GM12878 (cell line): ENCODE measurements at regions not wholly inside any gene's neighbourhood (a gene's known extent, or its start where the extent isn't known, plus 50 kb on each side); places are given as distances from the start of the nearest gene placed in this dataset.
"Not testable (repeated sequence)": the region's sequence is repeated elsewhere in the genome, so short reads cannot be mapped to it uniquely, and the experiment has no call there.

ENCODE experiments used
- ATAC-seq: fragments of 200-7000 bp; cut with Tn5 transposase; 3 replicates; pipeline ENCODE4 v1.9.1; 2020; ENCODE audit warnings: mild to moderate bottlenecking, moderate library complexity
- BruUV-seq: library from RNA; stranded (reverse); fragments of 400-500 nt; replicated peaks from 2 replicates; lab custom pipeline; 2021; lab: Mats Ljungman, UMichigan
- CTCF ChIA-PET: fragments of 300-600 bp; sonication (Branson Sonifier 250); formaldehyde crosslinking; extraction: SDS; loops from one replicate; lab custom pipeline; 2021; ENCODE audit warnings: inconsistent platforms; lab: Yijun Ruan, JAX
- POLR2A ChIA-PET: fragments of 350-600 bp; formaldehyde crosslinking; extraction: SDS; loops from one replicate; lab custom pipeline; 2021; ENCODE audit warnings: inconsistent platforms; lab: Charles Lee
- RAD21 ChIA-PET: fragments of 300-600 bp; sonication (Branson Sonifier 250); formaldehyde crosslinking; loops from one replicate; lab custom pipeline; 2023; ENCODE audit warnings: antibody characterized with exemption; ENCODE audit not compliant: unreplicated experiment; lab: Charles Lee
- SMC1A ChIA-PET: fragments of 300-600 bp; sonication (Branson Sonifier 250); formaldehyde crosslinking; loops from one replicate; lab custom pipeline; 2023; ENCODE audit not compliant: unreplicated experiment, uncharacterized antibody; lab: Charles Lee
- DNase-seq: peaks from one replicate; pipeline ENCODE4 v3.0.0-alpha.2; 2011; ENCODE audit warnings: low read depth, low spot score
- FAIRE-seq: peaks from 3 replicates; lab custom pipeline; 2011; peaks lifted over from hg19 to GRCh38; lab: Jason Lieb, UNC
- H2AFZ ChIP-seq: 2 replicates; pipeline ENCODE4 v1.6.0; 2011; ENCODE audit warnings: low read depth, low read length, control low read depth; ENCODE audit not compliant: control insufficient read depth
- H3K27ac ChIP-seq: 2 replicates; pipeline ENCODE4 v1.5.1; 2011; ENCODE audit warnings: control low read depth; ENCODE audit not compliant: control insufficient read depth, insufficient read depth
- H3K27me3 ChIP-seq, 2 experiments: replicated peaks in 1 of 2; 2 replicates each; pipeline versions ENCODE4 v1.6.0 to v1.6.1; 2011; ENCODE audit warnings: low read length in 1 of 2; ENCODE audit not compliant: control insufficient read depth in 2 of 2, insufficient read depth in 2 of 2
- H3K36me3 ChIP-seq, 2 experiments: 2 replicates each; pipeline ENCODE4 v1.5.1; 2011; ENCODE audit warnings: low read length in 1 of 2; ENCODE audit not compliant: control insufficient read depth in 2 of 2, insufficient read depth in 2 of 2
- H3K4me1 ChIP-seq: 2 replicates; pipeline ENCODE4 v1.6.1; 2011; ENCODE audit warnings: mild to moderate bottlenecking, low read length, moderate library complexity, mixed read lengths; ENCODE audit not compliant: control insufficient read depth, insufficient read depth
- H3K4me2 ChIP-seq: 2 replicates; pipeline ENCODE4 v1.6.0; 2011; ENCODE audit warnings: control low read depth; ENCODE audit not compliant: control insufficient read depth, insufficient read depth
- H3K4me3 ChIP-seq: fragments of 200-600 bp; sonication (generic); 2 replicates; pipeline ENCODE4 v1.5.1; 2016
- H3K79me2 ChIP-seq: 2 replicates; pipeline ENCODE4 v1.6.0; 2011; ENCODE audit warnings: low read length; ENCODE audit not compliant: control insufficient read depth, insufficient read depth
- H3K9ac ChIP-seq: 2 replicates; pipeline ENCODE4 v1.8.0; 2011; ENCODE audit warnings: low read length, control low read depth, mixed read lengths; ENCODE audit not compliant: control insufficient read depth, insufficient read depth
- H3K9me3 ChIP-seq: replicated peaks from 3 replicates; pipeline ENCODE4 v1.5.1; 2011; ENCODE audit warnings: mild to moderate bottlenecking, low read length; ENCODE audit not compliant: control insufficient read depth, insufficient read depth
- H4K20me1 ChIP-seq: 2 replicates; pipeline ENCODE4 v1.6.0; 2011; ENCODE audit not compliant: control insufficient read depth, insufficient read depth
- HDGF ChIP-seq: fragments of 450-650 bp; IDR thresholded peaks from 2 replicates; pipeline ENCODE4 v1.6.1; 2016; ENCODE audit warnings: antibody characterized with exemption
- KLF5 ChIP-seq: fragments of 450-650 bp; IDR thresholded peaks from 2 replicates; pipeline ENCODE4 v1.6.1; 2014; ENCODE audit warnings: mild to moderate bottlenecking; ENCODE audit not compliant: partially characterized antibody
- WGBS: methylation state at CpG from one replicate; pipeline ENCODE4 v1.1.6; 2016; ENCODE audit warnings: low lambda C conversion rate; ENCODE audit not compliant: insufficient replicate concordance, insufficient coverage; ENCODE audit errors: missing lambda C conversion rate; 5-methylcytosine and 5-hydroxymethylcytosine counted together
- in situ Hi-C: fragments of 300-500 bp; cut with MboI; formaldehyde crosslinking; loops from 9 replicates; pipeline ENCODE4 v1.14.3; 2018; ENCODE audit warnings: mixed read lengths
- intact Hi-C: fragments of 100-400 bp; cut with micrococcal nuclease; formaldehyde crosslinking; loops from one replicate; pipeline ENCODE4 v1.14.2; 2022; ENCODE audit not compliant: unreplicated experiment
- TF ChIP-seq, protein P1 (sequence below): fragments of 450-650 bp; IDR thresholded peaks from 2 replicates; pipeline ENCODE4 v1.6.1; 2018; ENCODE audit warnings: borderline replicate concordance, mild to moderate bottlenecking; ENCODE audit not compliant: partially characterized antibody

- ChIA-PET CTCF (no interaction called here), RAD21 (no interaction called here), POLR2A (interaction anchor here (0.7 kb wide), 1 partner anchor 33 kb away, joined by 6 read pairs; no protein-coding TSS in a partner anchor), SMC1A (no interaction called here)
- Histone ChIP-seq H3K4me3 (no peak overlapping the region), H3K9me3 (no peaks in the 10 kb centered on the region), H3K36me3 (no peaks in the 10 kb centered on the region), H4K20me1 (no peaks in the 10 kb centered on the region), H3K4me1 (no peaks in the 10 kb centered on the region), H3K27ac (no peak overlapping the region), H3K27me3 (no peaks in the 10 kb centered on the region), H2AFZ (no peak overlapping the region), H3K4me2 (no peak overlapping the region), H3K9ac (no peak overlapping the region), H3K79me2 (no peaks in the 10 kb centered on the region)
- no peak for FAIRE-seq
- DNase-seq, result no peak
- in situ Hi-C loops (no loop called here), intact Hi-C loops (no loop called here)
- BruUV-seq, result no TSS peak
- ATAC-seq, result no peak
- TF ChIP-seq, protein P1, sequence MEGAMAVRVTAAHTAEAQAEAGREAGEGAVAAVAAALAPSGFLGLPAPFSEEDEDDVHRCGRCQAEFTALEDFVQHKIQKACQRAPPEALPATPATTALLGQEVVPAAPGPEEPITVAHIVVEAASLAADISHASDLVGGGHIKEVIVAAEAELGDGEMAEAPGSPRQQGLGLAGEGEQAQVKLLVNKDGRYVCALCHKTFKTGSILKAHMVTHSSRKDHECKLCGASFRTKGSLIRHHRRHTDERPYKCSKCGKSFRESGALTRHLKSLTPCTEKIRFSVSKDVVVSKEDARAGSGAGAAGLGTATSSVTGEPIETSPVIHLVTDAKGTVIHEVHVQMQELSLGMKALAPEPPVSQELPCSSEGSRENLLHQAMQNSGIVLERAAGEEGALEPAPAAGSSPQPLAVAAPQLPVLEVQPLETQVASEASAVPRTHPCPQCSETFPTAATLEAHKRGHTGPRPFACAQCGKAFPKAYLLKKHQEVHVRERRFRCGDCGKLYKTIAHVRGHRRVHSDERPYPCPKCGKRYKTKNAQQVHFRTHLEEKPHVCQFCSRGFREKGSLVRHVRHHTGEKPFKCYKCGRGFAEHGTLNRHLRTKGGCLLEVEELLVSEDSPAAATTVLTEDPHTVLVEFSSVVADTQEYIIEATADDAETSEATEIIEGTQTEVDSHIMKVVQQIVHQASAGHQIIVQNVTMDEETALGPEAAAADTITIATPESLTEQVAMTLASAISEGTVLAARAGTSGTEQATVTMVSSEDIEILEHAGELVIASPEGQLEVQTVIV, result no peak
- TF ChIP-seq HDGF (no peak), KLF5 (no peak)
- WGBS, result 8% methylated on average over 1 of the region's 1 CpG
Measured at GRCh38 chr10:105729428-105729827, 1088.3 kb downstream of the SORCS3 start.

GRCh38 chr10:105727586-105727985 lies 1086.5 kb downstream of the SORCS3 start:
- H4K20me1 ChIP-seq, intact Hi-C loops, H3K27me3 ChIP-seq, FAIRE-seq, H3K9ac ChIP-seq, ATAC-seq, CTCF ChIA-PET, BruUV-seq, H3K36me3 ChIP-seq, SMC1A ChIA-PET, H3K9me3 ChIP-seq, H2AFZ ChIP-seq, H3K4me3 ChIP-seq, RAD21 ChIA-PET, H3K79me2 ChIP-seq, H3K4me2 ChIP-seq, H3K27ac ChIP-seq, DNase-seq, in situ Hi-C loops, POLR2A ChIA-PET, H3K4me1 ChIP-seq: not testable (repeated sequence)
- WGBS, result 0% methylated on average over 2 of the region's 2 CpGs
